ENCODE measurements at regions not wholly inside any gene's neighbourhood (a gene's known extent, or its start where the extent isn't known, plus 50 kb on each side); places are given as distances from the start of the nearest gene placed in this dataset.

- ATAC-seq = peak; percentile 97
- Histone ChIP-seq H2AFZ (ENCODE audit: low read length) (no peak overlapping the region), H3K79me2 (ENCODE audit: insufficient read depth, low read length) (no peaks in the 10 kb centered on the region), H3K27ac (ENCODE audit: extremely low read length, insufficient read depth, low read length) (no peak overlapping the region), H3K4me1 (ENCODE audit: insufficient read depth, low read length) (peaks cover 17% of the 10 kb centered on the region), H4K20me1 (ENCODE audit: insufficient read depth, low read length) (no peaks in the 10 kb centered on the region), H3K9ac (ENCODE audit: insufficient read depth, low read depth, low read length) (no peak overlapping the region), H3K36me3 (replicated peaks in 1 of 2; ENCODE audit: control insufficient read depth in 1 of 2, insufficient read depth in 2 of 2, low read length in 2 of 2) (no peaks in the 10 kb centered on the region), H3K27me3 (ENCODE audit: control insufficient read depth in 1 of 2, insufficient read depth in 2 of 2, low read length in 2 of 2) (no peaks in the 10 kb centered on the region), H3K4me3 (replicated peaks in 1 of 3; ENCODE audit: insufficient read depth in 1 of 3, low read depth in 2 of 3, low read length in 3 of 3) (no peak overlapping the region), H3K4me2 (ENCODE audit: low read depth, low read length) (0 out of 2 replicates have a peak overlapping the region, but pooled peaks have one; percentile 3), H3K9me3 (ENCODE audit: low read length) (no peaks in the 10 kb centered on the region)
- ChIA-PET CTCF (ENCODE audit: low intra/inter-chr PET ratio, low total read pairs) (no interaction called here), POLR2A (no interaction called here)
- WGBS (ENCODE audit: low lambda C conversion rate) = 4% methylated on average over 1 of the region's 1 CpG
- FAIRE-seq = no peak
- intact Hi-C loops (cut with micrococcal nuclease; ENCODE audit: unreplicated experiment) (no loop called here), in situ Hi-C loops (cut with HindIII; ENCODE audit: extremely low pct_ligation_motif_present, low pct_unique_long_range_greater_than_20kb) (no loop called here)
- BruUV-seq (replicated peaks) = no TSS peak
- DNase-seq (ENCODE audit: low spot score) = peak; percentile 76
- TF ChIP-seq MTERF4 (CRISPR knock-in tag; IDR thresholded peaks at IDR 0.05) (no peak), FOSL2 (CRISPR knock-in tag; IDR thresholded peaks at IDR 0.05) (peak; percentile 97), ZNF280D (CRISPR knock-in tag; IDR thresholded peaks at IDR 0.05) (no peak), ZC3H4 (CRISPR knock-in tag; IDR thresholded peaks at IDR 0.05; ENCODE audit: borderline replicate concordance) (no peak), FOXA1 (IDR thresholded peaks at IDR 0.05) (no peak), FOXA1 (CRISPR knock-in tag; IDR thresholded peaks at IDR 0.05) (0 out of 2 replicates have a peak, but pooled peaks have one; percentile 26), ZNF12 (CRISPR knock-in tag; IDR thresholded peaks at IDR 0.05) (peak; percentile 24; the same call in 1 of the 2 replicates), ATF2 (CRISPR knock-in tag; IDR thresholded peaks at IDR 0.05) (no peak), ZNF740 (CRISPR knock-in tag; IDR thresholded peaks at IDR 0.05) (no peak), NR2F1 (CRISPR knock-in tag; IDR thresholded peaks at IDR 0.05) (no peak), ZNF335 (CRISPR knock-in tag; IDR thresholded peaks at IDR 0.05) (no peak), ZMYM4 (CRISPR knock-in tag; IDR thresholded peaks at IDR 0.05) (no peak), ZKSCAN1 (IDR thresholded peaks at IDR 0.05; ENCODE audit: low read length) (no peak), FOXP4 (CRISPR knock-in tag; IDR thresholded peaks at IDR 0.05) (0 out of 2 replicates have a peak, but pooled peaks have one; percentile 26), KAT2B (IDR thresholded peaks at IDR 0.05; ENCODE audit: borderline replicate concordance, low read depth, low read length) (no peak), TSC22D2 (CRISPR knock-in tag; IDR thresholded peaks at IDR 0.05; ENCODE audit: borderline replicate concordance) (no peak), RXRB (CRISPR knock-in tag; IDR thresholded peaks at IDR 0.05; ENCODE audit: borderline replicate concordance) (peak; percentile 43; the same call in 1 of the 2 replicates), NCOA1 (CRISPR knock-in tag; IDR thresholded peaks at IDR 0.05) (no peak), HMGA1 (CRISPR knock-in tag; conservative IDR thresholded peaks at IDR 0.05) (no peak), SUZ12 (IDR thresholded peaks at IDR 0.05; ENCODE audit: low read depth, low read length) (no peak)
Observed at GRCh38 chr12:63294327-63294632, 143.3 kb upstream of the AVPR1A start.

Data from HepG2 (cell line).